Astrocyte (in vitro differentiated cells and primary cell): ENCODE measurements at regions not wholly inside any gene's neighbourhood (a gene's known extent, or its start where the extent isn't known, plus 50 kb on each side); places are given as distances from the start of the nearest gene placed in this dataset.

Source experiments
- EZH2 ChIP-seq: IDR thresholded peaks from 2 replicates; pipeline ENCODE4 v1.6.1; 2012; ENCODE audit warnings: mild to moderate bottlenecking, low read length, inconsistent platforms; ENCODE audit not compliant: insufficient read depth
- TF ChIP-seq, protein P1 (sequence below): IDR thresholded peaks from 2 replicates; pipeline ENCODE4 v1.5.1; 2011; ENCODE audit warnings: low read depth, mild to moderate bottlenecking, inconsistent platforms, low read length, moderate library complexity; ENCODE audit not compliant: insufficient read depth

- TF ChIP-seq, protein P1, sequence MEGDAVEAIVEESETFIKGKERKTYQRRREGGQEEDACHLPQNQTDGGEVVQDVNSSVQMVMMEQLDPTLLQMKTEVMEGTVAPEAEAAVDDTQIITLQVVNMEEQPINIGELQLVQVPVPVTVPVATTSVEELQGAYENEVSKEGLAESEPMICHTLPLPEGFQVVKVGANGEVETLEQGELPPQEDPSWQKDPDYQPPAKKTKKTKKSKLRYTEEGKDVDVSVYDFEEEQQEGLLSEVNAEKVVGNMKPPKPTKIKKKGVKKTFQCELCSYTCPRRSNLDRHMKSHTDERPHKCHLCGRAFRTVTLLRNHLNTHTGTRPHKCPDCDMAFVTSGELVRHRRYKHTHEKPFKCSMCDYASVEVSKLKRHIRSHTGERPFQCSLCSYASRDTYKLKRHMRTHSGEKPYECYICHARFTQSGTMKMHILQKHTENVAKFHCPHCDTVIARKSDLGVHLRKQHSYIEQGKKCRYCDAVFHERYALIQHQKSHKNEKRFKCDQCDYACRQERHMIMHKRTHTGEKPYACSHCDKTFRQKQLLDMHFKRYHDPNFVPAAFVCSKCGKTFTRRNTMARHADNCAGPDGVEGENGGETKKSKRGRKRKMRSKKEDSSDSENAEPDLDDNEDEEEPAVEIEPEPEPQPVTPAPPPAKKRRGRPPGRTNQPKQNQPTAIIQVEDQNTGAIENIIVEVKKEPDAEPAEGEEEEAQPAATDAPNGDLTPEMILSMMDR: no peak
- TF ChIP-seq EZH2: no peak
Observed at GRCh38 chr1:34693081-34693480, 61.8 kb upstream of the GJB5 start.
